Hepatocyte (in vitro differentiated cells): ENCODE measurements at regions not wholly inside any gene's neighbourhood (a gene's known extent, or its start where the extent isn't known, plus 50 kb on each side); places are given as distances from the start of the nearest gene placed in this dataset.

Experiments used
- EZH2 ChIP-seq: fragments of 200-600 bp; sonication (generic); IDR thresholded peaks from 2 replicates; pipeline ENCODE4 v1.6.1; 2016; ENCODE audit warnings: antibody characterized with exemption, mild to moderate bottlenecking, borderline replicate concordance
- EZH2phosphoT487 ChIP-seq: fragments of 200-600 bp; sonication (generic); IDR thresholded peaks from one replicate; pipeline ENCODE4 v1.6.1; 2018; ENCODE audit warnings: antibody characterized with exemption, mild to moderate bottlenecking, low read depth, moderate library complexity; ENCODE audit not compliant: unreplicated experiment, severe bottlenecking

GRCh38 chr16:17724242-17724898 lies 253.6 kb upstream of the XYLT1 start:
- TF ChIP-seq EZH2 (no peak), EZH2phosphoT487 (no peak)
